Small intestine (tissue), 7 donors: ENCODE measurements at regions not wholly inside any gene's neighbourhood (a gene's known extent, or its start where the extent isn't known, plus 50 kb on each side); places are given as distances from the start of the nearest gene placed in this dataset.

Experiments
- DNase-seq, 2 donors: peaks; one replicate each; pipeline versions ENCODE4 v3.0.0 to v3.0.0-alpha.2; 2013
- FAIRE-seq: peaks from 2 replicates; lab custom pipeline; 2012; peaks lifted over from hg19 to GRCh38; lab: Jason Lieb, UNC
- H3K27ac ChIP-seq, 3 donors: one replicate each; pipeline ENCODE4 v1.5.1; 2013; ENCODE audit warnings: low read length in 2 of 3, mild to moderate bottlenecking in 2 of 3, control low read depth in 1 of 3, inconsistent platforms in 1 of 3, low read depth in 1 of 3, moderate library complexity in 1 of 3
- H3K27me3 ChIP-seq, 3 donors: one replicate each; pipeline ENCODE4 v1.6.1; 2013; ENCODE audit warnings: low read length in 3 of 3, inconsistent platforms in 1 of 3; ENCODE audit not compliant: control insufficient read depth in 3 of 3, insufficient read depth in 3 of 3
- H3K36me3 ChIP-seq, 3 donors: one replicate each; pipeline ENCODE4 v1.6.1; 2013; ENCODE audit warnings: low read length in 3 of 3, inconsistent platforms in 1 of 3, low read depth in 1 of 3, mild to moderate bottlenecking in 1 of 3, moderate library complexity in 1 of 3; ENCODE audit not compliant: control insufficient read depth in 3 of 3, insufficient read depth in 2 of 3
- H3K4me1 ChIP-seq, 3 donors: one replicate each; pipeline ENCODE4 v1.6.1; 2013; ENCODE audit warnings: low read length in 2 of 3, inconsistent platforms in 1 of 3, low read depth in 1 of 3, mild to moderate bottlenecking in 1 of 3, moderate library complexity in 1 of 3; ENCODE audit not compliant: control insufficient read depth in 3 of 3, insufficient read depth in 2 of 3
- H3K4me3 ChIP-seq, 3 donors: one replicate each; pipeline ENCODE4 v1.5.1; 2013; ENCODE audit warnings: low read length in 3 of 3, control low read depth in 1 of 3, inconsistent platforms in 1 of 3, low read depth in 1 of 3, mild to moderate bottlenecking in 1 of 3, moderate library complexity in 1 of 3
- H3K9me3 ChIP-seq, 2 donors: one replicate each; pipeline ENCODE4 v1.6.1; 2013; ENCODE audit warnings: low read depth in 1 of 2, low read length in 1 of 2; ENCODE audit not compliant: control insufficient read depth in 2 of 2, insufficient read depth in 1 of 2
- WGBS, 3 donors: extraction: QIAGEN DNeasy Blood & Tissue Kit; methylation state at CpG; one replicate each; pipeline ENCODE4 v1.1.7; 2013; 5-methylcytosine and 5-hydroxymethylcytosine counted together
- donor health status: healthy with polysubstance abuse.
- donor health status: control.
- donor health status: control.
- donor health status: Bipolar disorder and iron deficiency.
- donor health status: healthy.

- H3K27me3 ChIP-seq = no peaks in the 10 kb centered on the region
- FAIRE-seq = no peak
- 65 to 73% (median 71%) methylated on average over 2 of the region's 2 CpGs for WGBS, 3 donors
- no peak for DNase-seq
- no peaks in the 10 kb centered on the region for H3K9me3 ChIP-seq
- no peaks in the 10 kb centered on the region for H3K4me1 ChIP-seq
- H3K36me3 ChIP-seq = no peaks in the 10 kb centered on the region
- H3K27ac ChIP-seq = no peak overlapping the region
- H3K4me3 ChIP-seq = no peak overlapping the region
Measured at GRCh38 chr3:168570404-168571155, 474.9 kb upstream of the GOLIM4 start.

- Histone ChIP-seq H3K27ac (no peak overlapping the region), H3K36me3 (no peaks in the 10 kb centered on the region), H3K27me3 (no peaks in the 10 kb centered on the region), H3K9me3 (no peaks in the 10 kb centered on the region), H3K4me1 (no peaks in the 10 kb centered on the region), H3K4me3 (no peak overlapping the region)
- no peak for FAIRE-seq
- DNase-seq = no peak
- 83 to 89% (median 84%) methylated on average over 3 of the region's 3 CpGs for WGBS, 3 donors
Measured at GRCh38 chr3:168558728-168559411, 463.1 kb upstream of the GOLIM4 start.

- no peak overlapping the region for H3K27ac ChIP-seq
- no peak for FAIRE-seq
- no peaks in the 10 kb centered on the region for H3K9me3 ChIP-seq
- H3K4me3 ChIP-seq = no peak overlapping the region
- H3K36me3 ChIP-seq = no peaks in the 10 kb centered on the region
- DNase-seq = no peak
- H3K4me1 ChIP-seq = no peaks in the 10 kb centered on the region
- H3K27me3 ChIP-seq = no peaks in the 10 kb centered on the region
Measured at GRCh38 chr3:168552251-168552650, 456.5 kb upstream of the GOLIM4 start.

GRCh38 chr3:168548719-168549118 is 453.0 kb upstream of the GOLIM4 start:
- Histone ChIP-seq H3K36me3 (no peaks in the 10 kb centered on the region), H3K27ac (no peak overlapping the region), H3K4me3 (no peak overlapping the region), H3K27me3 (no peaks in the 10 kb centered on the region), H3K4me1 (no peaks in the 10 kb centered on the region), H3K9me3 (no peaks in the 10 kb centered on the region)
- 55 to 57% (median 56%) methylated on average over 2 of the region's 2 CpGs for WGBS, 3 donors
- FAIRE-seq (no peak), DNase-seq (no peak)

- WGBS, 3 donors = 86 to 91% (median 91%) methylated on average over 7 of the region's 7 CpGs
- no peak for FAIRE-seq
- no peak overlapping the region for H3K4me3 ChIP-seq
- no peaks in the 10 kb centered on the region for H3K4me1 ChIP-seq
- no peaks in the 10 kb centered on the region for H3K9me3 ChIP-seq
- no peaks in the 10 kb centered on the region for H3K27me3 ChIP-seq
- DNase-seq = no peak
- H3K27ac ChIP-seq = no peak overlapping the region
- H3K36me3 ChIP-seq = no peaks in the 10 kb centered on the region
Measured at GRCh38 chr3:168546707-168547106, 451.0 kb upstream of the GOLIM4 start.

GRCh38 chr3:168545591-168545990 is 449.9 kb upstream of the GOLIM4 start:
- no peak for FAIRE-seq
- WGBS, 3 donors = 59 to 65% (median 59%) methylated on average over 1 of the region's 1 CpG
- DNase-seq = no peak

GRCh38 chr3:168544097-168544957 is 448.6 kb upstream of the GOLIM4 start:
- no peak overlapping the region for H3K27ac ChIP-seq
- no peak overlapping the region for H3K4me3 ChIP-seq
- FAIRE-seq (no peak), DNase-seq (no peak)
- no peaks in the 10 kb centered on the region for H3K36me3 ChIP-seq
- H3K9me3 ChIP-seq = no peaks in the 10 kb centered on the region
- H3K27me3 ChIP-seq = no peaks in the 10 kb centered on the region
- no peaks in the 10 kb centered on the region for H3K4me1 ChIP-seq

More at GRCh38 chr3:168545591-168545990, 449.9 kb upstream of the GOLIM4 start:
- no peak overlapping the region for H3K4me3 ChIP-seq
- H3K27me3 ChIP-seq = no peaks in the 10 kb centered on the region
- H3K36me3 ChIP-seq = no peaks in the 10 kb centered on the region
- no peak overlapping the region for H3K27ac ChIP-seq
- no peaks in the 10 kb centered on the region for H3K9me3 ChIP-seq
- no peaks in the 10 kb centered on the region for H3K4me1 ChIP-seq

GRCh38 chr3:168540726-168541125 is 445.0 kb upstream of the GOLIM4 start:
- WGBS, 3 donors = 18 to 60% (median 32%) methylated on average over 2 of the region's 2 CpGs
- H3K27me3 ChIP-seq = no peaks in the 10 kb centered on the region
- no peak overlapping the region for H3K4me3 ChIP-seq
- DNase-seq (no peak), FAIRE-seq (no peak)
- H3K4me1 ChIP-seq = no peaks in the 10 kb centered on the region
- no peaks in the 10 kb centered on the region for H3K36me3 ChIP-seq
- H3K9me3 ChIP-seq = no peaks in the 10 kb centered on the region
- no peak overlapping the region for H3K27ac ChIP-seq
